Kidney (tissue), 13 donors: ENCODE measurements at regions not wholly inside any gene's neighbourhood (a gene's known extent, or its start where the extent isn't known, plus 50 kb on each side); places are given as distances from the start of the nearest gene placed in this dataset.

Experiments used
- DNase-seq, 5 donors: peaks; one replicate each; pipeline ENCODE4 v3.0.0-alpha.2; 2013 to 2020
- FAIRE-seq: peaks from 2 replicates; lab custom pipeline; 2012; peaks lifted over from hg19 to GRCh38; lab: Jason Lieb, UNC
- H3K27ac ChIP-seq, 2 donors: one replicate each; pipeline ENCODE4 v1.7.0; 2013; ENCODE audit warnings: low read depth in 2 of 2, low read length in 2 of 2, inconsistent platforms in 1 of 2
- H3K27me3 ChIP-seq: one replicate; pipeline ENCODE4 v1.7.1; 2013; ENCODE audit warnings: low read length, inconsistent platforms; ENCODE audit not compliant: control insufficient read depth, insufficient read depth
- H3K36me3 ChIP-seq, 3 donors: one replicate each; pipeline versions ENCODE4 v1.7.0 to v1.7.1; 2013; ENCODE audit warnings: low read length in 3 of 3, control low read depth in 1 of 3, inconsistent platforms in 1 of 3; ENCODE audit not compliant: insufficient read depth in 3 of 3, control insufficient read depth in 2 of 3
- H3K4me1 ChIP-seq, 3 donors: one replicate each; pipeline versions ENCODE4 v1.7.0 to v1.7.1; 2013; ENCODE audit warnings: low read length in 3 of 3, inconsistent platforms in 1 of 3, low read depth in 1 of 3; ENCODE audit not compliant: control insufficient read depth in 2 of 3, insufficient read depth in 2 of 3
- H3K4me3 ChIP-seq, 3 donors: one replicate each; pipeline versions ENCODE4 v1.7.0 to v1.8.1; 2013; ENCODE audit warnings: low read length in 3 of 3, control low read depth in 1 of 3, inconsistent platforms in 1 of 3
- H3K9ac ChIP-seq, 3 donors: one replicate each; pipeline versions ENCODE4 v1.7.0 to v1.7.1; 2013; ENCODE audit warnings: low read length in 3 of 3, control low read depth in 1 of 3, inconsistent platforms in 1 of 3
- H3K9me3 ChIP-seq, 3 donors: one replicate each; pipeline versions ENCODE4 v1.7.0 to v1.7.1; 2013; ENCODE audit warnings: low read length in 3 of 3, control low read depth in 1 of 3, inconsistent platforms in 1 of 3; ENCODE audit not compliant: control insufficient read depth in 2 of 3, insufficient read depth in 1 of 3
- CTCF ChIP-seq: IDR thresholded peaks from 3 replicates; pipeline ENCODE4 v1.5.1; 2012; ENCODE audit warnings: mild to moderate bottlenecking, moderate library complexity, borderline replicate concordance; ENCODE audit not compliant: insufficient read depth; ENCODE audit errors: extremely low read depth
- intact Hi-C: fragments of 100-400 bp; cut with DNase I; formaldehyde crosslinking; loops from one replicate; pipeline ENCODE4 v1.11.1; 2022
- donor health status: control.
- donor health status: control.
- donor health status: control.
- donor health status: control.
- donor health status: control.
- donor health status: DM: yes; HTN: yes; CAD: no.
- donor health status: Normal renal cell carcinoma (clear cell type).

- intact Hi-C loops, result no loop called here
- no peak for TF ChIP-seq CTCF
- H3K36me3 ChIP-seq, result no peaks in the 10 kb centered on the region
- H3K4me1 ChIP-seq, result no peaks in the 10 kb centered on the region
- H3K4me3 ChIP-seq, result no peak overlapping the region
- no peak for FAIRE-seq
- H3K9me3 ChIP-seq, result no peaks in the 10 kb centered on the region
- no peaks in the 10 kb centered on the region for H3K27me3 ChIP-seq
- no peak overlapping the region for H3K9ac ChIP-seq
- no peak for DNase-seq
- no peak overlapping the region for H3K27ac ChIP-seq
These were observed 298.6 kb downstream of the DHX15 start for GRCh38 chr4:24285759-24286158.

- Histone ChIP-seq H3K27ac (no peak overlapping the region), H3K9ac (no peak overlapping the region), H3K27me3 (no peaks in the 10 kb centered on the region), H3K9me3 (no peaks in the 10 kb centered on the region), H3K4me3 (no peak overlapping the region), H3K4me1 (no peaks in the 10 kb centered on the region), H3K36me3 (no peaks in the 10 kb centered on the region)
- TF ChIP-seq CTCF, result no peak
- no peak for DNase-seq
- no peak for FAIRE-seq
- intact Hi-C loops, result no loop called here
These were observed 301.9 kb downstream of the DHX15 start for GRCh38 chr4:24282446-24282845.

GRCh38 chr4:24279911-24280375 is 304.4 kb downstream of the DHX15 start:
- Histone ChIP-seq H3K27ac (no peak overlapping the region), H3K36me3 (no peaks in the 10 kb centered on the region), H3K27me3 (no peaks in the 10 kb centered on the region), H3K4me3 (no peak overlapping the region), H3K9ac (no peak overlapping the region), H3K4me1 (no peaks in the 10 kb centered on the region), H3K9me3 (no peaks in the 10 kb centered on the region)
- FAIRE-seq (no peak), DNase-seq (no peak)
- TF ChIP-seq CTCF, result no peak
- intact Hi-C loops, result no loop called here

GRCh38 chr4:24279469-24279868 is 304.9 kb downstream of the DHX15 start:
- no peak for TF ChIP-seq CTCF
- Histone ChIP-seq H3K4me3 (no peak overlapping the region), H3K27ac (no peak overlapping the region), H3K36me3 (no peaks in the 10 kb centered on the region), H3K9ac (no peak overlapping the region), H3K4me1 (no peaks in the 10 kb centered on the region), H3K9me3 (no peaks in the 10 kb centered on the region), H3K27me3 (no peaks in the 10 kb centered on the region)
- intact Hi-C loops, result no loop called here
- DNase-seq, result no peak
- no peak for FAIRE-seq
